Panc1 (cell line): ENCODE measurements at regions not wholly inside any gene's neighbourhood (a gene's known extent, or its start where the extent isn't known, plus 50 kb on each side); places are given as distances from the start of the nearest gene placed in this dataset.

ENCODE experiments used
- TCF7L2 ChIP-seq: IDR thresholded peaks from 2 replicates; pipeline ENCODE4 v1.6.1; 2011; ENCODE audit warnings: mild to moderate bottlenecking, low read depth, low read length, inconsistent platforms
- TF ChIP-seq, protein P1 (sequence below): fragments of 450-650 bp; IDR thresholded peaks from 2 replicates; pipeline ENCODE4 v1.5.1; 2017; ENCODE audit warnings: mild to moderate bottlenecking
- TF ChIP-seq, protein P2 (sequence below), 2 experiments: IDR thresholded peaks; 2 replicates each; pipeline ENCODE4 v1.6.1; 2011 to 2012; ENCODE audit warnings: low read depth in 2 of 2, control low read depth in 1 of 2, low read length in 1 of 2, mild to moderate bottlenecking in 1 of 2, moderate library complexity in 1 of 2; ENCODE audit not compliant: insufficient read depth in 1 of 2

DNA sequence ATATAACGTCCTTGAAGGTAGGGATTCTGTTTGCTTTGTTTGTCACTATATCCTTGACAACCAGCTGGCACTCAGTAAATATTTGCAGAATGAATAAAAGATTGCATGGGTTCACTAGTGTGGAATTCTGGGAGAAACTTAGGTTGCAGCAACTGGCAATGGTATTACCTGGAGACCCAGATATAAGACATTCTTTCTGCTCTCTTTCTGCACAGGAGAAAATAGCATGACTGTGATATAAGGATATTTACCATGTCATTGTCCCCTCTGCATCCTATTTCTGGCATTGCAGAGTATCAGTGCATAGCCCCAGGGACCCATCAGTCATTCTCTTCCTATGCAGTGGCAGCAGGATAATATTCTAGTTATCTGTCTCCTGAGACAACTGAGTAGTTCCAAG is 308.9 kb upstream of the LRRC7 start:
- TF ChIP-seq, protein P1, sequence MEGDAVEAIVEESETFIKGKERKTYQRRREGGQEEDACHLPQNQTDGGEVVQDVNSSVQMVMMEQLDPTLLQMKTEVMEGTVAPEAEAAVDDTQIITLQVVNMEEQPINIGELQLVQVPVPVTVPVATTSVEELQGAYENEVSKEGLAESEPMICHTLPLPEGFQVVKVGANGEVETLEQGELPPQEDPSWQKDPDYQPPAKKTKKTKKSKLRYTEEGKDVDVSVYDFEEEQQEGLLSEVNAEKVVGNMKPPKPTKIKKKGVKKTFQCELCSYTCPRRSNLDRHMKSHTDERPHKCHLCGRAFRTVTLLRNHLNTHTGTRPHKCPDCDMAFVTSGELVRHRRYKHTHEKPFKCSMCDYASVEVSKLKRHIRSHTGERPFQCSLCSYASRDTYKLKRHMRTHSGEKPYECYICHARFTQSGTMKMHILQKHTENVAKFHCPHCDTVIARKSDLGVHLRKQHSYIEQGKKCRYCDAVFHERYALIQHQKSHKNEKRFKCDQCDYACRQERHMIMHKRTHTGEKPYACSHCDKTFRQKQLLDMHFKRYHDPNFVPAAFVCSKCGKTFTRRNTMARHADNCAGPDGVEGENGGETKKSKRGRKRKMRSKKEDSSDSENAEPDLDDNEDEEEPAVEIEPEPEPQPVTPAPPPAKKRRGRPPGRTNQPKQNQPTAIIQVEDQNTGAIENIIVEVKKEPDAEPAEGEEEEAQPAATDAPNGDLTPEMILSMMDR, result no peak
- TF ChIP-seq, protein P2, sequence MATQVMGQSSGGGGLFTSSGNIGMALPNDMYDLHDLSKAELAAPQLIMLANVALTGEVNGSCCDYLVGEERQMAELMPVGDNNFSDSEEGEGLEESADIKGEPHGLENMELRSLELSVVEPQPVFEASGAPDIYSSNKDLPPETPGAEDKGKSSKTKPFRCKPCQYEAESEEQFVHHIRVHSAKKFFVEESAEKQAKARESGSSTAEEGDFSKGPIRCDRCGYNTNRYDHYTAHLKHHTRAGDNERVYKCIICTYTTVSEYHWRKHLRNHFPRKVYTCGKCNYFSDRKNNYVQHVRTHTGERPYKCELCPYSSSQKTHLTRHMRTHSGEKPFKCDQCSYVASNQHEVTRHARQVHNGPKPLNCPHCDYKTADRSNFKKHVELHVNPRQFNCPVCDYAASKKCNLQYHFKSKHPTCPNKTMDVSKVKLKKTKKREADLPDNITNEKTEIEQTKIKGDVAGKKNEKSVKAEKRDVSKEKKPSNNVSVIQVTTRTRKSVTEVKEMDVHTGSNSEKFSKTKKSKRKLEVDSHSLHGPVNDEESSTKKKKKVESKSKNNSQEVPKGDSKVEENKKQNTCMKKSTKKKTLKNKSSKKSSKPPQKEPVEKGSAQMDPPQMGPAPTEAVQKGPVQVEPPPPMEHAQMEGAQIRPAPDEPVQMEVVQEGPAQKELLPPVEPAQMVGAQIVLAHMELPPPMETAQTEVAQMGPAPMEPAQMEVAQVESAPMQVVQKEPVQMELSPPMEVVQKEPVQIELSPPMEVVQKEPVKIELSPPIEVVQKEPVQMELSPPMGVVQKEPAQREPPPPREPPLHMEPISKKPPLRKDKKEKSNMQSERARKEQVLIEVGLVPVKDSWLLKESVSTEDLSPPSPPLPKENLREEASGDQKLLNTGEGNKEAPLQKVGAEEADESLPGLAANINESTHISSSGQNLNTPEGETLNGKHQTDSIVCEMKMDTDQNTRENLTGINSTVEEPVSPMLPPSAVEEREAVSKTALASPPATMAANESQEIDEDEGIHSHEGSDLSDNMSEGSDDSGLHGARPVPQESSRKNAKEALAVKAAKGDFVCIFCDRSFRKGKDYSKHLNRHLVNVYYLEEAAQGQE (IDR thresholded peaks at IDR 0.05; ENCODE audit: insufficient read depth in 1 of 2, low read depth in 2 of 2, low read length in 1 of 2), result no peak
- no peak for TF ChIP-seq TCF7L2
